Retinal pigment epithelial cell (primary cell): ENCODE measurements at regions not wholly inside any gene's neighbourhood (a gene's known extent, or its start where the extent isn't known, plus 50 kb on each side); places are given as distances from the start of the nearest gene placed in this dataset.

ENCODE experiments used
- DNase-seq: peaks from one replicate; pipeline ENCODE4 v3.0.0-alpha.2; 2010; ENCODE audit warnings: low read depth
- H3K4me3 ChIP-seq: 2 replicates; pipeline ENCODE4 v1.5.1; 2011; ENCODE audit warnings: mild to moderate bottlenecking, low read length, control low read depth, moderate library complexity
- TF ChIP-seq, protein P1 (sequence below): conservative IDR thresholded peaks from 2 replicates; pipeline ENCODE4 v1.5.1; 2011; ENCODE audit warnings: low read depth, low read length, control low read depth, inconsistent platforms

DNA sequence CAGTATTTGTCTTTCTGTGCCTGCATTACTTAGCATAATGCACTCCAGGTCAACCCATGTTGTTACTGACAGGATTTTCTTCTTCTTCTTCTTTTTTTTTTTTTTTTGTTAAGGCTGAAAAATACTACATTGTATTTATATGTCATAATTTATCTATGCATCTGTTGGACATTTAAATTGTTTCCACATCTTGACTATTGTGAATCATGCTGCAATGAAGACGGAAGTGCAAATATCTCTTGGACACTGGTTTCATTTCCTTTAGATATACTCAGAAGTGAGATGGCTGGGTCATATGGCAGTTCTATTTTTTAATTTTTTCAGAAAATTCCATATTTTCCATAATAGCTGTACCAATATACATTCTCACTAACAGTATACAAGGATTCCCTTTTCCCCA lies 272.7 kb upstream of the PMFBP1 start:
- TF ChIP-seq, protein P1, sequence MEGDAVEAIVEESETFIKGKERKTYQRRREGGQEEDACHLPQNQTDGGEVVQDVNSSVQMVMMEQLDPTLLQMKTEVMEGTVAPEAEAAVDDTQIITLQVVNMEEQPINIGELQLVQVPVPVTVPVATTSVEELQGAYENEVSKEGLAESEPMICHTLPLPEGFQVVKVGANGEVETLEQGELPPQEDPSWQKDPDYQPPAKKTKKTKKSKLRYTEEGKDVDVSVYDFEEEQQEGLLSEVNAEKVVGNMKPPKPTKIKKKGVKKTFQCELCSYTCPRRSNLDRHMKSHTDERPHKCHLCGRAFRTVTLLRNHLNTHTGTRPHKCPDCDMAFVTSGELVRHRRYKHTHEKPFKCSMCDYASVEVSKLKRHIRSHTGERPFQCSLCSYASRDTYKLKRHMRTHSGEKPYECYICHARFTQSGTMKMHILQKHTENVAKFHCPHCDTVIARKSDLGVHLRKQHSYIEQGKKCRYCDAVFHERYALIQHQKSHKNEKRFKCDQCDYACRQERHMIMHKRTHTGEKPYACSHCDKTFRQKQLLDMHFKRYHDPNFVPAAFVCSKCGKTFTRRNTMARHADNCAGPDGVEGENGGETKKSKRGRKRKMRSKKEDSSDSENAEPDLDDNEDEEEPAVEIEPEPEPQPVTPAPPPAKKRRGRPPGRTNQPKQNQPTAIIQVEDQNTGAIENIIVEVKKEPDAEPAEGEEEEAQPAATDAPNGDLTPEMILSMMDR, result no peak
- DNase-seq, result no peak
- H3K4me3 ChIP-seq, result no peak overlapping the region

DNA sequence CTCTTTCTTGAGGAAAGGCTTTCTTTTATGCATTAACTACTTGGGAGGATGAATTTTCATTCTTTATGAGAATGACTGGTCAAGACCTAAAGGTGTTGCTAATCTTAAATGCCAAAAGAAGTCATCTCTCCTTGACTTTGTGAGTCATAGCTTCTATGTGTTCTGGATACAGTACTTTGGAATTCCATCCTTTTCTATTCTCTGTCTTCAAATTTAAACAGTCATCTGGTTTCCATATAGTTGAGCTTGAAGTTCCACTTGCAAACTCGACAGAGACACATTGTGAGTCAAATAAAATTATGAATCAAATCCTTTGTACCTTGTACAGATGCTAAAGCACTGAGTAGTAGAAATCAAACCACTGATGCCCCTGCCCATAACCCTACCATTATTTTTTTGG lies 271.9 kb upstream of the PMFBP1 start:
- TF ChIP-seq, protein P1, result no peak
- no peak for DNase-seq
- no peak overlapping the region for H3K4me3 ChIP-seq

DNA sequence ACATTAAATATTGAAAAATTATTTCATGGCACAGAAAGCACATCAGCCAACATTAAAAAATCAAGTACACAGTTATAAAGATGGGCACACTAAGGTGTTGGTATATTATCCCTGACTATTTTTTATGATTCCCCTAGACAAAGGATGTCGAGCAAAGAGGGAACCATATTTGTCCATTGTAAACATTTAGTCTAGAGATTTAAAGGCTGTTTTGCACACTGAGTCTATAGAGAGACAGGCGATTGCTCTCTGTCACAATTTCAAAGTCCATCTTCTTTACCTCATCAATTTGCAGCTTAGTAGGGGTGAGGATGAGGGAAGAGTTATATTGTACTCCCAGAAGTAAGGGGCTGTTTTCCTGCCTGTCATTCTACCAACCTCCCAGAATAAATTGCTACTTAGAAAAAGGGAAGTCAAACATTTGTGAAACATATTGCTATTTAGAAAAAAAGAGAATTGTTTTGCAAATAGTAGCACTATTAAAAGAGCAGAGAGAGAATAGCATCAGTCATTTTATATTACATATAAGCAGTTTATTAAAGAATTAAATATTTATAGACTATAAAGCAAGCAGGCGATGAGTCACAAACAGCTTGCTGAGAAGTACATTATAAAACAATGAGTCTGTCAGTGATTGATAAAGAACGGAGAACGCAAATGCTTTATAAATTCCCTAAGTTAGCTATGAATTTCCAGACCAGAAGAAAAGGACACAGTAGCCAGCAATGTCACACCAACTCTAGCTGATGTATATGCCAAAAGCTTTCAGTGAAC lies 270.6 kb upstream of the PMFBP1 start:
- H3K4me3 ChIP-seq, result no peak overlapping the region
- DNase-seq, result no peak
- TF ChIP-seq, protein P1, result no peak

DNA sequence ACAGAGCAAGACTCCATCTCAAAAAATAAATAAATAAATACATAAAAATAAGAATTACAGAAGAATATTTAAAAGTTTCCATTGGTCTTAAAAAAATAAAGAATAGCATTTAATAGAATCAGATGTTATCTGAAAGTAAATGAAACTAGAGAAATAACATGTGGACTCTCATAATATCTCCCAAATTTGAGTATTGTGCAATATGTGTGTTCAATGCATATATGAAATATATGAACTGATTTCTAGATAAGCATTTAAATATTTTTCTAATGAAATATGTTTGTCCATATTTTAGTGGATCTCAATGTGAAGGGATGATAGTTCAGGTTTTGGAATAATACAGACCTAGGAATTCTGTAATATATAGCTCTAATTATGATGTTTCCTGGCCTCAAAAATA lies 265.9 kb upstream of the PMFBP1 start:
- TF ChIP-seq, protein P1, result no peak
- no peak for DNase-seq
- H3K4me3 ChIP-seq, result no peak overlapping the region

DNA sequence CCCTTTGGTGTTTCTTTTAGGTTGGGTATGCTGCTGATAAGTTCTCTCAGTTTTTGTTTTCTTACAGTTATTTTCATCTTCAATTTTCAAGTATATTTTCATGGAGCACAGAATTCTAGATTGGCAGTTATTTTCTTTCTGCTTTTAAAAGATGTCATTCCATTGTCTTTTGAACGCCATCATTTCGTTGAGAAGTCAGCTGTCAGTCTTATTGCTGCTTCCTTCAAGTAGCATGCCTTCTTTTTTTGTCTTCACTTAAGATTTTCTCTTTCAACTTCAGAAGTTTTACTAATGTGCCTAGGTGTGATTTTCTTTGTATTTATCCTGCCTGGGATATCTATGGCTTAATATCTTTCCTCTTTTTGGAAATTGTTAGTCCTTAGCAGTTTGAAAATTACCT lies 262.2 kb upstream of the PMFBP1 start:
- DNase-seq, result peak; percentile 36
- no peak overlapping the region for H3K4me3 ChIP-seq
- TF ChIP-seq, protein P1, result no peak

DNA sequence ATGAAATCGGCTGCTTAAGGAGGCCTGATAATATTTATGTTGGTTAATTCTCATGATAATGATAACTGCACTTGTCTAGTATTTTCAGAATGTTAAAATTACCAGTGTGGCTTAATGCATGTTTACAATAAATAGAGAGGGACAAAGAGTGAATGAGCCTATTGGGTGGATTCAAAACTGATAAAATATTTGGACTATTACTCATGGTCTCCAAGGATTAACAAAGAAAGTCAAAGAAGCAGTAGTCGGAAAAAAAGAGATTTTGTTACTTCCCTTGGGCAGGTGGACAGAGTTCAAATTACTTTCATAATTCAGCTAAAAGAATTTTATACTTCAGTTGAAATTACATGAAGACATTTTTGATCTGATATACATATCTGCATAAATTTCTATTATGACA lies 258.2 kb upstream of the PMFBP1 start:
- no peak for DNase-seq
- no peak overlapping the region for H3K4me3 ChIP-seq
- TF ChIP-seq, protein P1, result no peak

DNA sequence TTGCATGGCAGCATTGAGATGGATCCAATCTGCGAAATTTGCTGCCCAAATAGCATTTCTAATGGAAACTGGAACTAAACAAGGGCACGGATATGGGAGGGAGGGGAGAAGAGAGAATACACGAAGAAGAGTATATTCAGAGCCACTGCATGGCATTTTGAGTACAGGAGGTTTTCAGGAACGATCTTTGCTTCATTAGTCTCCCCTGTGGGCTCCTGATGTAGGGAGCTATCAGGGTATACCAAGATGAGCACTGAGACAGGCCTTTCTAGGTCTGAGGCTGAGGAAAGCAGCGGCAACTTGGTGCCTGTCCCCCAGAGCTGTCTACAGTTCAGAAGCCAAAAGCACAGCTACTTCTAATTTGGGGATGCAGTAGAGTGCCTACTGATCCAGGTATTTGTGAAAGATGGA lies 257.7 kb upstream of the PMFBP1 start:
- no peak for DNase-seq
- no peak overlapping the region for H3K4me3 ChIP-seq
- TF ChIP-seq, protein P1, result no peak
